DOHH2 (cell line): ENCODE measurements at regions not wholly inside any gene's neighbourhood (a gene's known extent, or its start where the extent isn't known, plus 50 kb on each side); places are given as distances from the start of the nearest gene placed in this dataset.

Experiments
- H3F3A ChIP-seq: fragments of 200-600 bp; sonication (generic), shearing (Covaris generic); 2 replicates; pipeline ENCODE4 v1.6.0; 2016; ENCODE audit warnings: antibody characterized with exemption, mild to moderate bottlenecking; ENCODE audit not compliant: control insufficient read depth, insufficient read depth
- H3K27ac ChIP-seq: fragments of 200-600 bp; sonication (generic); 2 replicates; pipeline ENCODE4 v1.5.1; 2014; ENCODE audit warnings: low read depth, mild to moderate bottlenecking, low read length, moderate library complexity
- H3K27me3 ChIP-seq: fragments of 200-600 bp; sonication (generic); 2 replicates; pipeline ENCODE4 v1.6.1; 2014; ENCODE audit warnings: mild to moderate bottlenecking, low read length, mixed read lengths; ENCODE audit not compliant: control insufficient read depth
- H3K36me3 ChIP-seq: fragments of 200-600 bp; sonication (generic); 2 replicates; pipeline ENCODE4 v1.6.1; 2014; ENCODE audit warnings: mild to moderate bottlenecking, low read length, moderate library complexity, mixed read lengths; ENCODE audit not compliant: control insufficient read depth
- H3K4me1 ChIP-seq: fragments of 200-600 bp; sonication (generic); 2 replicates; pipeline ENCODE4 v1.6.1; 2014; ENCODE audit warnings: mild to moderate bottlenecking, low read length, mixed read lengths; ENCODE audit not compliant: control insufficient read depth
- H3K4me2 ChIP-seq: fragments of 200-600 bp; sonication (generic); 2 replicates; pipeline ENCODE4 v1.6.0; 2014; ENCODE audit warnings: mild to moderate bottlenecking, low read length, moderate library complexity
- H3K4me3 ChIP-seq: fragments of 200-600 bp; sonication (generic); 2 replicates; pipeline ENCODE4 v1.5.1; 2014; ENCODE audit warnings: mild to moderate bottlenecking, low read length, mixed read lengths
- H3K79me2 ChIP-seq: fragments of 200-600 bp; sonication (generic); 2 replicates; pipeline ENCODE4 v1.6.1; 2014; ENCODE audit warnings: mild to moderate bottlenecking, low read length, mixed read lengths; ENCODE audit not compliant: control insufficient read depth
- H3K9me2 ChIP-seq: fragments of 200-600 bp; sonication (generic); replicated peaks from 2 replicates; pipeline ENCODE4 v1.6.1; 2014; ENCODE audit warnings: mild to moderate bottlenecking, low read length, mixed read lengths; ENCODE audit not compliant: control insufficient read depth
- H3K9me3 ChIP-seq: fragments of 200-600 bp; sonication (generic); 2 replicates; pipeline ENCODE4 v1.6.1; 2014; ENCODE audit warnings: antibody characterized with exemption, low read length, mixed read lengths; ENCODE audit not compliant: control insufficient read depth, insufficient read depth
- H4K20me1 ChIP-seq: fragments of 200-600 bp; sonication (generic); 2 replicates; pipeline ENCODE4 v1.6.0; 2014; ENCODE audit warnings: low read depth, mild to moderate bottlenecking, antibody characterized with exemption, low read length, moderate library complexity; ENCODE audit not compliant: control insufficient read depth, insufficient read depth
- EZH2phosphoT487 ChIP-seq: fragments of 200-600 bp; sonication (generic); IDR thresholded peaks from 2 replicates; pipeline ENCODE4 v1.6.1; 2017; ENCODE audit warnings: borderline replicate concordance, mild to moderate bottlenecking, antibody characterized with exemption, low read length, moderate library complexity, mixed read lengths
- TF ChIP-seq, protein P1 (sequence below): fragments of 200-600 bp; sonication (generic); IDR thresholded peaks from one replicate; pipeline ENCODE4 v1.5.1; 2014; ENCODE audit warnings: antibody characterized with exemption, mild to moderate bottlenecking, low read depth, low read length; ENCODE audit not compliant: poor library complexity, severe bottlenecking

DNA sequence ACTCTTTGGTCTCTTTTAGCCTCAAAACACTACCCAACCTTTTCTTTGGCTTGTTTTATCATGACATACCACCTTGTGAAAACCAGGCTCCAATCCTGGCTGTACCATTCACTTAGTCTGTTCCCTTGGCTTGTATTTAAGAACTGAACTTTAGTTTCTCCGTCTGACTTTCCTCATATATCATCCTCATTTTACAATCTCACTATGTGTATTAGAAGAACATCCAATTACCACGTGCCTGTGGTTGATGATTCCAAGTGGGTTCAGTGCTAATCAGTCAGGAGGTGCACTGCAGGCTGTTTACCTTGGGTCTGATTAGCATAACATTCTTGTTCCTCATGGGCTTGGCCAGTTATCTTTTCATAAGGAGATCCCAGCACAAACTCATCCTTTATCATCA is 144.8 kb upstream of the KLF14 start:
- Histone ChIP-seq H3K27ac (no peak overlapping the region), H3K9me3 (no peaks in the 10 kb centered on the region), H3K79me2 (no peaks in the 10 kb centered on the region), H3F3A (peaks cover 15% of the 10 kb centered on the region), H3K4me3 (no peak overlapping the region), H3K27me3 (no peaks in the 10 kb centered on the region), H3K4me1 (no peaks in the 10 kb centered on the region), H3K9me2 (no peaks in the 10 kb centered on the region), H3K4me2 (no peak overlapping the region), H3K36me3 (peaks cover 50% of the 10 kb centered on the region), H4K20me1 (0 out of 2 replicates have a peak, but pooled peaks cover 3% of the 10 kb centered on the region)
- TF ChIP-seq, protein P1, sequence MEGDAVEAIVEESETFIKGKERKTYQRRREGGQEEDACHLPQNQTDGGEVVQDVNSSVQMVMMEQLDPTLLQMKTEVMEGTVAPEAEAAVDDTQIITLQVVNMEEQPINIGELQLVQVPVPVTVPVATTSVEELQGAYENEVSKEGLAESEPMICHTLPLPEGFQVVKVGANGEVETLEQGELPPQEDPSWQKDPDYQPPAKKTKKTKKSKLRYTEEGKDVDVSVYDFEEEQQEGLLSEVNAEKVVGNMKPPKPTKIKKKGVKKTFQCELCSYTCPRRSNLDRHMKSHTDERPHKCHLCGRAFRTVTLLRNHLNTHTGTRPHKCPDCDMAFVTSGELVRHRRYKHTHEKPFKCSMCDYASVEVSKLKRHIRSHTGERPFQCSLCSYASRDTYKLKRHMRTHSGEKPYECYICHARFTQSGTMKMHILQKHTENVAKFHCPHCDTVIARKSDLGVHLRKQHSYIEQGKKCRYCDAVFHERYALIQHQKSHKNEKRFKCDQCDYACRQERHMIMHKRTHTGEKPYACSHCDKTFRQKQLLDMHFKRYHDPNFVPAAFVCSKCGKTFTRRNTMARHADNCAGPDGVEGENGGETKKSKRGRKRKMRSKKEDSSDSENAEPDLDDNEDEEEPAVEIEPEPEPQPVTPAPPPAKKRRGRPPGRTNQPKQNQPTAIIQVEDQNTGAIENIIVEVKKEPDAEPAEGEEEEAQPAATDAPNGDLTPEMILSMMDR = no peak
- TF ChIP-seq EZH2phosphoT487 = no peak

GRCh38 chr7:130879191-130879590 is 145.2 kb upstream of the KLF14 start:
- no peaks in the 10 kb centered on the region for H3K9me3 ChIP-seq
- H3K9me2 ChIP-seq = no peaks in the 10 kb centered on the region
- no peaks in the 10 kb centered on the region for H3K27me3 ChIP-seq
- peaks cover 15% of the 10 kb centered on the region for H3F3A ChIP-seq
- H3K4me1 ChIP-seq = no peaks in the 10 kb centered on the region
- no peak overlapping the region for H3K27ac ChIP-seq
- H3K36me3 ChIP-seq = peaks cover 52% of the 10 kb centered on the region
- no peak overlapping the region for H3K4me3 ChIP-seq
- H3K4me2 ChIP-seq = no peak overlapping the region
- no peak for TF ChIP-seq EZH2phosphoT487
- TF ChIP-seq, protein P1 = no peak
- no peaks in the 10 kb centered on the region for H3K79me2 ChIP-seq
- H4K20me1 ChIP-seq = 0 out of 2 replicates have a peak, but pooled peaks cover 3% of the 10 kb centered on the region

DNA sequence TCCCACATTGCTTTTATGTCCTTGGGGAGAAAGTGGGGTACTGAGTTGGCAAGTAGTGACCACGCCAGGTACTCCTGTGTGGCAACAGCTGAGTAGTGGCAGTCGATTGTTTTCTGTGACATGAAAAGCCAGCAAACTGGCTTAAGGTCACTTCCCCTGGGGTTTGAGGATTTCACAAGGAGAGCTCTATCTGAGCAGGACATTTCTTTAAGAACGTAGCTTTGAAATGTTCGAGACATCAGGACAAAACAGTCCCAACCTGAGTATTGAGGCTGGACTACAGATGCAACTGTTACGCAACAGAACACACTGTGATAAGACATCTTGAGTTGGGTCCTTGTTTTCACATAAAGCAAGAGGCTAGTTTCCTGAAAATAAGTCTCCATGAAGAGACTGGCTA is 146.7 kb upstream of the KLF14 start:
- Histone ChIP-seq H4K20me1 (0 out of 2 replicates have a peak, but pooled peaks cover 3% of the 10 kb centered on the region), H3K27me3 (no peaks in the 10 kb centered on the region), H3K79me2 (no peaks in the 10 kb centered on the region), H3K4me2 (no peak overlapping the region), H3K36me3 (peaks cover 66% of the 10 kb centered on the region), H3K9me2 (no peaks in the 10 kb centered on the region), H3K4me3 (no peak overlapping the region), H3F3A (peaks cover 13% of the 10 kb centered on the region), H3K9me3 (no peaks in the 10 kb centered on the region), H3K27ac (no peak overlapping the region), H3K4me1 (no peaks in the 10 kb centered on the region)
- TF ChIP-seq, protein P1 = no peak
- TF ChIP-seq EZH2phosphoT487 = no peak
